Body of pancreas (tissue), 4 donors: ENCODE measurements at regions not wholly inside any gene's neighbourhood (a gene's known extent, or its start where the extent isn't known, plus 50 kb on each side); places are given as distances from the start of the nearest gene placed in this dataset.

Experiments used
- CTCF ChIP-seq, 7 experiments: fragments of 450-650 bp in 4 of 7; fragments of 200-600 bp in 3 of 7; sonication (generic) in 3 of 7; IDR thresholded peaks; one replicate each; pipeline ENCODE4 v1.5.1; 2016 to 2019; ENCODE audit warnings: antibody characterized with exemption in 7 of 7
- POLR2A ChIP-seq, 3 donors: fragments of 450-650 bp; IDR thresholded peaks; one replicate each; pipeline ENCODE4 v1.6.1; 2016; ENCODE audit warnings: antibody characterized with exemption in 3 of 3, mild to moderate bottlenecking in 2 of 3

- no peak for TF ChIP-seq POLR2A (IDR thresholded peaks at IDR 0.05)
- TF ChIP-seq CTCF (IDR thresholded peaks at IDR 0.05): no peak
Observed at GRCh38 chr10:10014846-10015245, 1002.8 kb upstream of the CELF2 start.
